IPS DF 4.7 (cell line): ENCODE measurements at regions not wholly inside any gene's neighbourhood (a gene's known extent, or its start where the extent isn't known, plus 50 kb on each side); places are given as distances from the start of the nearest gene placed in this dataset.
"Not testable (repeated sequence)": the region's sequence is repeated elsewhere in the genome, so short reads cannot be mapped to it uniquely, and the experiment has no call there.

Source experiments
- DNase-seq: peaks from one replicate; pipeline ENCODE4 v3.0.0-alpha.2; 2013; ENCODE audit warnings: low spot score; ENCODE audit errors: extremely low read depth

GRCh38 chr6:66186756-66187155 lies 479.7 kb upstream of the EYS start:
- no peak for DNase-seq

DNA sequence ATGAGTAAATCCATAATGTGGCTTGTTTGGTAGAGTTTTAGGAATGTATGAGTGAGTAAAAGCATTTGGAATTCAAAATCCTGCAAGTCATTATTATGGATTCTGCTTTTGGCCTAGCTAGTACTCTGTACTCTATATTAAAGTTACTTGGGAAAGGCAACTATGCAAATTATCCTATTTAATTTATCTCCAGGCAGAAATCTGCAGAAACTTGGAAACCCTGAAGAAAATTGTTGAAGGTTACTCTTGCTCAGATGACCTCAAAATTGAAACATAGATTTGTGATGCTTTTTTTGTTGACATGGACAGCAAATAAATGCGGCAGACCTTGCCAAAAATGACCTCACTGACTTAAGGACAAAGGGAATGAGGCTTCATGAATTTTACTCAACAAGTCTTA lies 477.1 kb upstream of the EYS start:
- DNase-seq, result no peak

DNA sequence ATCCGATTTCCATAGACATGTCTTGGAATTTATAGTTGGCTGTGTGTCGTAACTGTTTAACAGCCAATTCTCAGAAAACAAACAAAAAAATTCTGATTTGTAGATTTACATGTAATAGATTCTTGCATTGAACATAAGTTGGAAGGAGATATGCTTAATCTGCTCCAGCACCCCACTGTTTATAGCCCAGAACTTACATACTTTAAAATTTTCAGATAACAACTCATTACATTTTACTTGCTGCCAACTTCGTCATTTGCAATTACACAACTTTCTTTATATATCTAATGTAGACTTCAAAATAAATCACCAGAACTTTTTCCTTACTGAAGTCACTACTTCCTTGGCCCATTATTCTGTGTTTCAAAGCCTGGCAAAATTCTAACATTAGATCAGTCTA lies 472.3 kb upstream of the EYS start:
- DNase-seq, result no peak

- DNase-seq, result no peak
Observed at GRCh38 chr6:66173587-66173986, 466.6 kb upstream of the EYS start.

GRCh38 chr6:66166713-66167112 lies 459.7 kb upstream of the EYS start:
- DNase-seq, result not testable (repeated sequence)

DNA sequence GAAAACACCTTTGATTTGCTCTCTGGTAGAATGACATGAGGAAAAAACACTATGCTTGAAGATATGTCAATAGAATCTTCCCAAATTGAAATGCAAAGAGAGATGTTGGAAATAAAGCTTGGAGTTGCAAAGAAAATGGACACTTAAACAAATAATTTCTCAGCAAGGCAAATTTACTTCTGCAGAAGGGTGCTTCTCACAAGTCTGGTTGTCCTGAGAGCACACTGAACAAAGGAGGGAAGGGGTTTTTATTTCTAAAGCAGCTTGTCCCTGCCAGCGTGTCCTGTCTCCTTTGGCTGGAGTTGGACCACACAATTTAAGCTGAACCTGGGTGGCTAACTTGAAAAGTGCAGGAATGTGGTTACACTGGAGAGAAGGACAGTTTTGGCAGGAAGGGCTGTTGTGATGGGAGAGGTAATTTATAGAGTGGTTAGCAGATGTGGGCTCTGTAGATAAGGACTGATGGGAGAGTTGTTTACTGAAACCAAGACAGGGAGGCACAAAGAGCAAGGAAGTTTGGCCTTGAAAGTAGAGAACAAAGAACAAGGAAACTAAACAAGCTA lies 454.6 kb upstream of the EYS start:
- DNase-seq, result no peak

- no peak for DNase-seq
Observed at GRCh38 chr6:66159937-66160336, 452.9 kb upstream of the EYS start.

DNA sequence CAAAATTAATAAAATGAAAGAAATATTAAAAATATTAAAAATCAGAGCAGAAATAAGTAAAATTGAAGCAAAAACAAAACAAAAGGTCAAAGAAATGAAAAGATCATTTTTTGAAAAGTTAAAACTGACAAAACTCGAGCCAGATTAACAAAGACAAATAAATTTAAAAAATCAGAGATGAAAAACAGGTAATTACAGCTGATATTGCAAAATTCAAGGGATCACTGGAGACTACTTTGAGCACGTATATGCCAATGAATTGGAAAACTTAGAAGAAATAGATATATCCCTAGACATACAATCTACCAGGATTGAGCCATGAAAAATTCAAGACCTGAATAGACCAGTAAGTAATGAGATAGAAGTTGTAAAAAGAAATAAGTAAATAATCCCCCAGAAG lies 446.2 kb upstream of the EYS start:
- no peak for DNase-seq

- DNase-seq, result no peak
Observed at GRCh38 chr6:66149132-66149531, 442.1 kb upstream of the EYS start.

DNA sequence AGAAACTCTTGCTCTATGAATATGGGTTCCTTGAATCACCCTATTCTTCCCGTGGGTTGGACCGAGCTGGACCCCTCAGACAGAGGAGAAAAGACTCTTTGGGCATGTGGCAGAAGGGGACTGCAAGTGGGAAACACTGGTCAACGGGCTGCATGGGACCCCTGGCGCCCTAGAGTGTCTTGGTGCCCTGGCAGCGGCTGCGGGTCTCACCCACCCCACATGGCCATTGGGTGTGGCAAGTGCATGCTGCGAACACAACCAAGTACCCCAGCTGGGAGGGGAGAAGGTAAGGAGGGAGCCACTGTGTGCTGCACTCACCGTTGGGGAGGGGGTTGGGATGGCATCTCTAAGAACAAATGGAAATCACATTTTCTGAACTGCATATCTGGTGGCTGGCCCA lies 438.8 kb upstream of the EYS start:
- DNase-seq, result no peak

GRCh38 chr6:66134021-66134420 lies 427.0 kb upstream of the EYS start:
- DNase-seq, result no peak

- DNase-seq, result no peak
Observed at GRCh38 chr6:66128656-66129055, 421.6 kb upstream of the EYS start.

GRCh38 chr6:66128243-66128642 lies 421.2 kb upstream of the EYS start:
- no peak for DNase-seq

- no peak for DNase-seq
Observed at GRCh38 chr6:66127061-66127460, 420.0 kb upstream of the EYS start.

- DNase-seq, result no peak
Observed at GRCh38 chr6:66126358-66126757, 419.3 kb upstream of the EYS start.

GRCh38 chr6:66103954-66104353 lies 396.9 kb upstream of the EYS start:
- DNase-seq, result no peak

DNA sequence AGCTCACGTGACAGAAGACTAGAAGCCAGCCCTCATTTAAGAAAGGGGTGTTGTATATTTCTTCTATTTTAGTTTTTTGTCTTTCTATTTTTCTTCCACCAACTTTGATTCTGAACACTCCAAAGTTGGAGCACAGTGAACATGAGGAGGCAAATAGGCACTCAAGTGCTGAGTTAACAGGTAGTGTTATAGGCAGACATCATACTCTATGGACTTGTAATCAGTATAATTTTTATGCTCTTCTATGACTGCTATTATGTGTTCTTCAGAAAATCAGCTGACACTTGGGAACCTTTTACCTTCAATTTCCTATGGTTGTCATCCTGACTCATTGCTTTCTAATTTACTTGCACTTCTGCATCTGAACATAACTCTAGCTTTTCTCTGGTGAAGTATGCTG lies 396.3 kb upstream of the EYS start:
- DNase-seq, result no peak

DNA sequence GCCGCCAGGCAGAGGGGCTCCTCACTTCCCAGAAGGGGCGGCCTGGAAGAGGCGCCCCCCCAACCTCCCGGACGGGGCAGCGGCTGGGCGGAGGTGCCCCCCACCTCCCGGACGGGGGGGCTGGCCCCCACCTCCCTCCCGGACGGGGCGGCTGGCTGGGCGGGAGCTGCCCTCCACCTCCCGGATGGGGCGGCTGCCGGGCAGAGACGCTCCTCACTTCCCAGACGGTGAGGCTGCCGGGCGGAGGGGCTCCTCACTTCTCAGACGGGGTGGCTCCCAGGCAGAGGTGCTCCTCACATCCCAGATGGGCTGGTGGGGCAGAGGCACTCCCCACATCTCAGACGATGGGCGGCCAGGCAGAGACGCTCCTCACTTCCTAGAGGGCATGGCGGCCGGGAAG lies 389.7 kb upstream of the EYS start:
- no peak for DNase-seq

DNA sequence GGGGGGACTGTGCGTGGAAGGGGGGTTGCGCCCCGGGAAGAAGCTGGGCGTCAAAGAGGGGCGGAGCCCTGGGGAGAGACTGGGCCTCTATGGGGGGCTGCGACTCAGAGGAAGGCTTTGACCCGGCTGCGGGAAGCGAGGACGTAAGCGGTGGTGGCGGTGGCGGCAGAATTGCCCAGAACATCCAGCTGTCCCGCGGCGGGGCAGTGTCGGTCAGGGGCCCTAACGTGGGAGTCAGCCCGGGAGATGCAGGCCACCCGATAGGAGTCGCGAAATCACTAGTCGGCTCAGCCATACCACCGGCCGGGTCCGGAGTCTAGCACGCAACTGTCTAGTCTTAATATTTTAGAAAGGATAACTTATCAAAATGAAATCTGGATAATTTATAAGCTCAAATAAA lies 387.6 kb upstream of the EYS start:
- DNase-seq, result no peak

DNA sequence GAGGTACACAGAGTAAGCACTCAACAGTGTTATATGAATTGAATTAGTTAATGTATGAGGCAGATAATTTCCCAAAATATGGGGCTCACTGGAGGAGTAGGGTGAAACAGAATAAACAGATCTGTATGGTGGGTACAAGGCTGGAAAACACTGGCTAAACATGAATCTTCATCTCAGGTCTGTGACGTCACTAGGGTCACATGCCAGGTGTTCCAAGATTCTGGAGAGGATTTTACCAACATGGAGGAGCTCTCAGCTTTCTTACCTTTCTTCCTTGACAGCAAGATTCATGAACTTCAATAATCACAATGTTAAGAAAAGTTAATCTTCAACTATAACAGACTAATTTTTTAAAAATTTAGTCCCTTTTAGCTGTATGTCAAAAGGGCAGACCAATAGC lies 385.3 kb upstream of the EYS start:
- not testable (repeated sequence) for DNase-seq

GRCh38 chr6:66086532-66086931 lies 379.5 kb upstream of the EYS start:
- no peak for DNase-seq

DNA sequence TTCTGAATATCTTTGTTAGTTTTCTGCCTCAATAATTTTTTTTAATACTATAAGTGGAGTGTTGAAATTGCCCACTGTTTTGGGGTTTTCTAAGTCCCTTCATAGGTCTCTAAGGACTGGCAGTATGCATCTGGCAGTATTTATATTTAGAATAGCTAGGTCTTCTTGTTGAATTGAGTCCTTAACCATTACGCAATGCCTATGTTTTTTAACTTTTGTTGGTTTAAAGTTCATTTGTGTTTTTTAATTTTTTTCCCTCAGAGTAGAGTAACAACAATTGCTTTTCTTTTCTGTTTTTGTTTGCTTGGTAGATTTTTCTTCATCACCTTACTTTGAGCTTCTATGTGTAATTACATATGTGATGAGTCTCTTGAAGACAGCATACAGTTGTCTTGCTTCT lies 375.9 kb upstream of the EYS start:
- DNase-seq, result no peak

DNA sequence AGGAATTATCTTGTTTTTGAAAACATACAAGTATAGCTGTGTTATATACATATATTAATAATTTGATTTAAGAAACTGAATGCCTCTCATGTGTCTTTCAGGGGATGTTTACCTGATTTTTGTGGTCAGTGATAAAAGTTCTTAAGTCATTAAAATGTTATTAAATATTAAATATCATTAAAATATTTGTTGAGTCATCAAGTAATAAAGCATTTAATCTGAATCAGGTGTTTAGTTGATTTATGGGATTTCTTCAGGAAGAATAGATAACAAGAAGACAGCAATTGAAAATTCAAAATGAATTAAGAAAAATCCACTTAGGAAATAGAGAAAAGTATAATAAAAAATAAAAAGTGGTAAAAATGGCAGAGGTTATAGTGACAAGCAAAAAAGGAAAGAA lies 361.9 kb upstream of the EYS start:
- no peak for DNase-seq

DNA sequence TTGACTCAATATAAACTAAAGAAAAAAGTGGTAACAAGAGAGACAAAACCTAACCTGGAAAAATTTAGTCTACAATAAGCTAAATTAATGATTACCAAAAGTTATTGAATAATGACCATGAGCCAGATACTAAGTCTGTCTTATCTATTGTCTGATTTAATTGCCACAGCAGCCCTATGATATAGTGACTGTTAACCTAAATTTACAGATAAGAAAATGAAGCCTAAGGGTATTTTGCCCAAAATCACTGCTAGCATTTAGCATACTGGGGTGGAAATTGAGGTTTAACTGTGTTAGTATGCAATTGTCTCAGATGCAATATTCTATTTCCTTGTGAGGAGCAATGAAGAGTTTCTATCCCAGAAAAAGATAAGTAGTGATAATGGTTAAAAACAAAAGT lies 361.0 kb upstream of the EYS start:
- no peak for DNase-seq
